GM23338 (cell line): ENCODE measurements at regions not wholly inside any gene's neighbourhood (a gene's known extent, or its start where the extent isn't known, plus 50 kb on each side); places are given as distances from the start of the nearest gene placed in this dataset.

Experiments
- ATAC-seq: fragments of 200-7000 bp; cut with Tn5 transposase; 3 replicates; pipeline ENCODE4 v1.9.1; 2020
- DNase-seq: peaks from one replicate; pipeline ENCODE4 v3.0.0-alpha.2; 2015; ENCODE audit warnings: low spot score
- H2AFZ ChIP-seq: fragments of 200-600 bp; sonication (generic); 2 replicates; pipeline ENCODE4 v1.8.0; 2016; ENCODE audit warnings: antibody characterized with exemption, mild to moderate bottlenecking, moderate library complexity
- H3F3A ChIP-seq: fragments of 200-600 bp; sonication (generic); replicated peaks from 2 replicates; pipeline ENCODE4 v1.8.0; 2017; ENCODE audit warnings: antibody characterized with exemption, mixed run types, low read depth
- H3K27ac ChIP-seq: fragments of 200-600 bp; sonication (generic); 2 replicates; pipeline ENCODE4 v1.6.1; 2016; ENCODE audit warnings: low read depth
- H3K27me3 ChIP-seq: fragments of 200-600 bp; sonication (generic); 2 replicates; pipeline ENCODE4 v1.8.0; 2016; ENCODE audit warnings: mild to moderate bottlenecking, mixed run types, moderate library complexity; ENCODE audit not compliant: insufficient read depth
- H3K36me3 ChIP-seq: fragments of 200-600 bp; sonication (generic); 2 replicates; pipeline ENCODE4 v1.8.0; 2016; ENCODE audit warnings: mild to moderate bottlenecking; ENCODE audit not compliant: insufficient read depth
- H3K4me1 ChIP-seq: fragments of 200-600 bp; sonication (generic); 2 replicates; pipeline ENCODE4 v1.8.0; 2016; ENCODE audit warnings: mild to moderate bottlenecking, moderate library complexity; ENCODE audit not compliant: insufficient read depth
- H3K4me2 ChIP-seq: fragments of 200-600 bp; sonication (generic); 2 replicates; pipeline ENCODE4 v1.7.1; 2017; ENCODE audit warnings: mixed run types
- H3K4me3 ChIP-seq: fragments of 200-600 bp; sonication (generic); 2 replicates; pipeline ENCODE4 v1.6.1; 2016; ENCODE audit warnings: mixed run types
- H3K79me2 ChIP-seq: fragments of 200-600 bp; sonication (generic); replicated peaks from 2 replicates; pipeline ENCODE4 v1.8.0; 2017; ENCODE audit warnings: mild to moderate bottlenecking; ENCODE audit not compliant: insufficient read depth
- H3K9me2 ChIP-seq: fragments of 200-600 bp; sonication (generic); 2 replicates; pipeline ENCODE4 v1.8.0; 2017; ENCODE audit not compliant: insufficient read depth
- H4K20me1 ChIP-seq: fragments of 200-600 bp; sonication (generic); replicated peaks from 2 replicates; pipeline ENCODE4 v1.8.0; 2017; ENCODE audit warnings: mild to moderate bottlenecking; ENCODE audit not compliant: insufficient read depth
- H3K27ac Mint-ChIP-seq: 2 replicates; pipeline ENCODE4 v1.8.0; 2020; ENCODE audit warnings: inconsistent platforms, mild to moderate bottlenecking, moderate library complexity, mixed read lengths
- H3K27me3 Mint-ChIP-seq: 3 replicates; pipeline ENCODE4 v1.8.0; 2022; ENCODE audit warnings: low read depth, mild to moderate bottlenecking, moderate library complexity, mixed read lengths, inconsistent platforms; ENCODE audit not compliant: insufficient read depth, poor library complexity
- H3K36me3 Mint-ChIP-seq: 3 replicates; pipeline ENCODE4 v1.8.0; 2021; ENCODE audit warnings: low read depth, mild to moderate bottlenecking, inconsistent platforms, moderate library complexity, mixed read lengths
- H3K4me1 Mint-ChIP-seq: 3 replicates; pipeline ENCODE4 v1.8.0; 2020; ENCODE audit warnings: mild to moderate bottlenecking, inconsistent platforms, mixed read lengths
- H3K4me3 Mint-ChIP-seq: 3 replicates; pipeline ENCODE4 v1.8.0; 2021; ENCODE audit warnings: moderate library complexity, mild to moderate bottlenecking, inconsistent platforms, mixed read lengths
- H3K9me3 Mint-ChIP-seq: 3 replicates; pipeline ENCODE4 v1.8.0; 2020; ENCODE audit warnings: moderate library complexity, mild to moderate bottlenecking, inconsistent platforms, mixed read lengths
- CREB1 ChIP-seq: fragments of 250-450 bp; sonication (Bioruptor Pico); IDR thresholded peaks from 2 replicates; pipeline ENCODE4 v1.5.0; 2020; ENCODE audit warnings: low read depth, mild to moderate bottlenecking, moderate library complexity
- EZH2 ChIP-seq: fragments of 200-600 bp; sonication (generic); IDR thresholded peaks from one replicate; pipeline ENCODE4 v1.8.0; 2017; ENCODE audit warnings: antibody characterized with exemption, mild to moderate bottlenecking, low read depth; ENCODE audit not compliant: unreplicated experiment
- JUNB ChIP-seq: IDR thresholded peaks from one replicate; pipeline ENCODE4 v1.6.1; 2016; ENCODE audit warnings: antibody characterized with exemption; ENCODE audit not compliant: unreplicated experiment
- NANOG ChIP-seq: IDR thresholded peaks from 2 replicates; pipeline ENCODE4 v1.6.1; 2016; ENCODE audit warnings: antibody characterized with exemption, borderline replicate concordance
- ZNF114 ChIP-seq: fragments of 250-450 bp; sonication (Bioruptor Pico); IDR thresholded peaks from 2 replicates; pipeline ENCODE4 v1.5.0; 2020; ENCODE audit warnings: mild to moderate bottlenecking, moderate library complexity
- ZNF462 ChIP-seq: fragments of 250-450 bp; sonication (Bioruptor Pico); IDR thresholded peaks from 2 replicates; pipeline ENCODE4 v1.5.0; 2020; ENCODE audit warnings: mild to moderate bottlenecking, moderate library complexity
- TF ChIP-seq, protein P1 (sequence below): IDR thresholded peaks from one replicate; pipeline ENCODE4 v1.6.1; 2018; ENCODE audit warnings: antibody characterized with exemption; ENCODE audit not compliant: unreplicated experiment
- TF ChIP-seq, protein P2 (sequence below): IDR thresholded peaks from 2 replicates; pipeline ENCODE4 v1.6.1; 2016; ENCODE audit warnings: antibody characterized with exemption

GRCh38 chr18:22694954-22695353 is 238.2 kb upstream of the RBBP8 start:
- Histone ChIP-seq H3K4me3 (no peak overlapping the region), H3K36me3 (no peaks in the 10 kb centered on the region), H3K4me1 (peaks cover 18% of the 10 kb centered on the region), H2AFZ (no peak overlapping the region), H3K27me3 (no peaks in the 10 kb centered on the region), H3K9me2 (peaks cover 5% of the 10 kb centered on the region; the same call in 1 of the 2 replicates), H3F3A (no peaks in the 10 kb centered on the region), H3K4me2 (no peak overlapping the region), H4K20me1 (no peaks in the 10 kb centered on the region), H3K79me2 (no peaks in the 10 kb centered on the region), H3K27ac (no peak overlapping the region)
- H3K27ac Mint-ChIP-seq, result no peak overlapping the region
- ATAC-seq (no peak), DNase-seq (peak; percentile 10)
- TF ChIP-seq NANOG (no peak), CREB1 (CRISPR knock-in tag) (no peak)
- no peaks in the 10 kb centered on the region for H3K9me3 Mint-ChIP-seq
- peaks cover 4% of the 10 kb centered on the region for H3K27me3 Mint-ChIP-seq
- H3K4me1 Mint-ChIP-seq, result peaks cover 15% of the 10 kb centered on the region
- H3K36me3 Mint-ChIP-seq, result no peaks in the 10 kb centered on the region
- no peak overlapping the region for H3K4me3 Mint-ChIP-seq

- H3K4me1 Mint-ChIP-seq, result peaks cover 15% of the 10 kb centered on the region
- peaks cover 4% of the 10 kb centered on the region for H3K27me3 Mint-ChIP-seq
Measured at GRCh38 chr18:22695674-22696073, 237.5 kb upstream of the RBBP8 start.

More at GRCh38 chr18:22695674-22696073, 237.5 kb upstream of the RBBP8 start:
- DNase-seq, result no peak
- no peak for ATAC-seq
- Histone ChIP-seq H3K27ac (no peak overlapping the region), H3F3A (no peaks in the 10 kb centered on the region), H3K4me2 (no peak overlapping the region), H2AFZ (no peak overlapping the region), H3K4me3 (no peak overlapping the region), H3K27me3 (no peaks in the 10 kb centered on the region), H3K36me3 (no peaks in the 10 kb centered on the region), H3K4me1 (peaks cover 18% of the 10 kb centered on the region), H4K20me1 (no peaks in the 10 kb centered on the region), H3K79me2 (no peaks in the 10 kb centered on the region), H3K9me2 (peaks cover under 1% of the 10 kb centered on the region; the same call in 1 of the 2 replicates)
- H3K27ac Mint-ChIP-seq, result no peak overlapping the region
- H3K9me3 Mint-ChIP-seq, result no peaks in the 10 kb centered on the region
- H3K36me3 Mint-ChIP-seq, result no peaks in the 10 kb centered on the region
- no peak for TF ChIP-seq ZNF114 (CRISPR knock-in tag)
- TF ChIP-seq, protein P1, sequence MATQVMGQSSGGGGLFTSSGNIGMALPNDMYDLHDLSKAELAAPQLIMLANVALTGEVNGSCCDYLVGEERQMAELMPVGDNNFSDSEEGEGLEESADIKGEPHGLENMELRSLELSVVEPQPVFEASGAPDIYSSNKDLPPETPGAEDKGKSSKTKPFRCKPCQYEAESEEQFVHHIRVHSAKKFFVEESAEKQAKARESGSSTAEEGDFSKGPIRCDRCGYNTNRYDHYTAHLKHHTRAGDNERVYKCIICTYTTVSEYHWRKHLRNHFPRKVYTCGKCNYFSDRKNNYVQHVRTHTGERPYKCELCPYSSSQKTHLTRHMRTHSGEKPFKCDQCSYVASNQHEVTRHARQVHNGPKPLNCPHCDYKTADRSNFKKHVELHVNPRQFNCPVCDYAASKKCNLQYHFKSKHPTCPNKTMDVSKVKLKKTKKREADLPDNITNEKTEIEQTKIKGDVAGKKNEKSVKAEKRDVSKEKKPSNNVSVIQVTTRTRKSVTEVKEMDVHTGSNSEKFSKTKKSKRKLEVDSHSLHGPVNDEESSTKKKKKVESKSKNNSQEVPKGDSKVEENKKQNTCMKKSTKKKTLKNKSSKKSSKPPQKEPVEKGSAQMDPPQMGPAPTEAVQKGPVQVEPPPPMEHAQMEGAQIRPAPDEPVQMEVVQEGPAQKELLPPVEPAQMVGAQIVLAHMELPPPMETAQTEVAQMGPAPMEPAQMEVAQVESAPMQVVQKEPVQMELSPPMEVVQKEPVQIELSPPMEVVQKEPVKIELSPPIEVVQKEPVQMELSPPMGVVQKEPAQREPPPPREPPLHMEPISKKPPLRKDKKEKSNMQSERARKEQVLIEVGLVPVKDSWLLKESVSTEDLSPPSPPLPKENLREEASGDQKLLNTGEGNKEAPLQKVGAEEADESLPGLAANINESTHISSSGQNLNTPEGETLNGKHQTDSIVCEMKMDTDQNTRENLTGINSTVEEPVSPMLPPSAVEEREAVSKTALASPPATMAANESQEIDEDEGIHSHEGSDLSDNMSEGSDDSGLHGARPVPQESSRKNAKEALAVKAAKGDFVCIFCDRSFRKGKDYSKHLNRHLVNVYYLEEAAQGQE, result no peak
- TF ChIP-seq, protein P2, sequence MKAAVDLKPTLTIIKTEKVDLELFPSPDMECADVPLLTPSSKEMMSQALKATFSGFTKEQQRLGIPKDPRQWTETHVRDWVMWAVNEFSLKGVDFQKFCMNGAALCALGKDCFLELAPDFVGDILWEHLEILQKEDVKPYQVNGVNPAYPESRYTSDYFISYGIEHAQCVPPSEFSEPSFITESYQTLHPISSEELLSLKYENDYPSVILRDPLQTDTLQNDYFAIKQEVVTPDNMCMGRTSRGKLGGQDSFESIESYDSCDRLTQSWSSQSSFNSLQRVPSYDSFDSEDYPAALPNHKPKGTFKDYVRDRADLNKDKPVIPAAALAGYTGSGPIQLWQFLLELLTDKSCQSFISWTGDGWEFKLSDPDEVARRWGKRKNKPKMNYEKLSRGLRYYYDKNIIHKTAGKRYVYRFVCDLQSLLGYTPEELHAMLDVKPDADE, result no peak
- TF ChIP-seq EZH2, result no peak
- no peak for TF ChIP-seq JUNB
- no peak for TF ChIP-seq CREB1 (CRISPR knock-in tag)
- no peak for TF ChIP-seq ZNF462
- TF ChIP-seq NANOG, result no peak
- no peak overlapping the region for H3K4me3 Mint-ChIP-seq
